Amniotic epithelial cell (primary cell): ENCODE measurements at regions not wholly inside any gene's neighbourhood (a gene's known extent, or its start where the extent isn't known, plus 50 kb on each side); places are given as distances from the start of the nearest gene placed in this dataset.

Experiments
- DNase-seq: peaks from one replicate; pipeline ENCODE4 v3.0.0-alpha.2; 2010; ENCODE audit warnings: low read depth

DNA sequence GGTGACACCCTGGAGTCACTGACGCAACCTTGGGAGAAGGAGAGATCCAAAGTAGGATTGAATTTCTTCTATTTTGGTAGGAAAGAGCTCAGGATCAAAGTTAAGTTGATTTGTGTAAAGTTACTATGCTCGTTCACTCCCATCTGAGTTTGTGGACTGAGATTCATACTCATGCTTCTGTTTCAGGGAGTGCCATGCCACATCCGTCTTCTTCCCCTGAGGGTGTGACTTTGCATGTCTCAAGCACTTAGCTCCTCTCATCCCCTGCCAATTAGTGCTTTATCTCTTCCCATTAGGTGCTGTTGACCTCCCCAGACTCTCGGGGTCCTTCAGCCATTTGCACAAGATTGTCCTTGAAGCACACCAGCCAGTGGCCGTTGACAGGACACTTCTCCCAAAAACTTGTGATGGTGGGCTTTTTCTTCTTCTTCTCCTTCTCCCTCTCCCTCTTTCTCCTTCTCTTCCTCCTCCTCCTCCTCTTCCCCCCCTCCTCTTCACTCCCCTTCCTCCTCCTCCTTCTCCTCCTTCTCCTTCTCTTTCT is 232.2 kb upstream of the KLF4 start:
- DNase-seq: no peak

DNA sequence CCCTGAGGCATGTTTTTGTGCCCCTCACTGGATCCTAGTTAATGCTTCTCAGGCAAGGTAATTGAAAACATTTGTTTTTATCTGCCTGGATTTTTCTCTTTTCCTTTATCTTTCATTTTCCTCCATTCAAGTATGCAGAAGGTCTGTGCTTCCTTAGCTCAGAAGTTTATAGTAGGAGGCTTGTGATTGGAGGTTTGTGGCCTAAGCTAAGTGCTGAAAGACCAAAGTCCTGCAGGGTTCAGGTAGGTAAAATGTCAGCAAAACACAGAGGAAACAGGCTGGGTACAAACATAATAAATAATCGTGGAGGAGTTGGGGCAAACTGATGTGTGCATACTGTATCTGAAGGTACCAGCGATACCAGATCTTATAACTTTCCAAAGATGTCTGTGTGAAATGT is 230.9 kb upstream of the KLF4 start:
- DNase-seq: no peak

DNA sequence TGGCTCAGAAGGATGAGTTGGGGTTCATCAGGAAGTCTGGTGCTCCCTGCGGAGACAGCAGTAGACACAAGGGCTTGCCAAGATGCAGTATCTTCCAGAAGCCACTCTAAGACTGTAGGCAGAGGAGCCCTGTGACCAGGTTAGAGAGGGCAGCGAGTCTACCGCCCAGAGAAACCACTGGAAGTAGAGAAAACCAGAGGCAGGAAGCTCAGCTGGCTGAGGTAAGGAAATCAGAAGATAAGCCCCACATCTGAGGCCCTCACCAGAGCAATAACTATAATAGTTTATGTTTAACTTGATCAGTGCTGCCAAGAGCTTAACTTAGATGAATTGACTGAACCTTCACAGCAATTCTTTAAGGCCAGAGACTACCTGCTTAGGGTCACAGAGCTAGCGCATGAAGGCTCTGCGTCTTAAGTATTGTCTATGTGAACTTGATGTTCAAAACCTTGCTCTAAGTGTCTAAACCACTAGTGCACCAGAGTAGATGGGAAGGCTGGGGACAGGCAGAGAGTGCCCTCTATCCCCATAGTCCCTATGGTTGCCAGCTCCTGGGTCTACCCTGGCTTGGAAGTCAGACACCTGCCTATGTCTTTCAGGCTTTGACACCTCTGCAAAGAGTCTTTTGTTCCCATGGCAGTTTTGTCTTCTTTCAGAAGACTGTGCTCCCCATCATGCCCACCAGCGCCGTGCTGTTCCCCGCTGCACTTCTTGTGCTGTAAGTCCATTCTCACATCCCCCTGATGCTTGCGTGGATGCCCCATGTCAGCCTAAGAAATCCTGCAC is 228.2 kb upstream of the KLF4 start:
- no peak for DNase-seq

DNA sequence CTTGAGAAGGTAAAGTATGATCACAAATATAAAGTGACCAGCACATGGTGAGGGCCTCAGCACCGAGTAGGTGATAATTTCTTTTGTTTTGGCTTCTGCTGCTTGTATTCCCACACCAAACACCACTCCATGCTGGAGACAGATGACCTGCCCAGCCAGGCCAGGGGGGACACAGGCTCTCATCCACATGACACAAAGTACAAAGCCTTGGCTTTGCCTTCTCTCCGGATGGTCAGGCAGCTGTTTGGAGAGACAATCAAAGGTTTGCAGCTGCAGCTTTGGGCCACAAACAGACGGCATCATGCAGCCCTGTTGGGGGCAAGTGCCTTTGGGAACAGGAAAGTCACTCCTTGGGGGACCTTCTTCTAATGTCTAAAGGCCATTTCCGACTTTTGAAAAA is 226.2 kb upstream of the KLF4 start:
- no peak for DNase-seq

DNA sequence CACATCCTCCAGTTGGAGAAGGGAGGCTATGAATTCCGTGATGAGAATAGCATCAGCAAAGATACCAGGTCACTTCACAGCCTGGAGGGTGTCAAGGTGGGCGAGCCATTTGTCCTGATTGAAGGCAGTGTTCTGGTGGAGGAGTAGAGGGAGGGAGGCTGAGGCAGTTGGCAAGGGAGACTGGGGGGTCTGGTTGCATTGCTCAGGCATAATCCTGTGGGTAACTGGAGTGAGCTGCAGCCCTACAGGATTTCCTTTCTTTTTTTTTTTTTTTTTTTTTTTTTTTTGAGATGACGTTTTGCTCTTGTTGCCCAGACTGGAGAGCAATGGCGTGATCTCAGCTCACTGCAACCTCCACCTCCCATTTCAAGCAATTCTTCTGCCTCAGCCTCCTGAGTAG is 223.9 kb upstream of the KLF4 start:
- DNase-seq: no peak

DNA sequence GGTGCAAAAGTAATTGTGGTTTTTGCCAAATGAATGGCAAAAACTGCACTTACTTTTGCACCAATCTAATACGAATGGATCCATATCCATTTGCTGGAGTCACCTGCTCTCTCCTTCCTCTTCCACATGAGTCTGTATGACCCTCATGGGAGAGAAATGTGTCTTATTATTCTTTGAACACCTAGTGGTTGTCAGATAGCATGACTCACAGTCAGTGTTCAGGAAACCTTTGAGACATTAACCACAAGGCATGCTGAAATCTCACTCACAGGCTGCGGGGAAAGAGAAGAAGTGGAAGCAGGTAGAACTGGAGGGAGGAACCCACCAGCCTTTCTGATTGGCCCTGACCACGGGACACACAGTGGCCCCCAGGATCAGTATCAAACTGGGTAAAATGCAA is 222.8 kb upstream of the KLF4 start:
- peak; percentile 84 for DNase-seq

DNA sequence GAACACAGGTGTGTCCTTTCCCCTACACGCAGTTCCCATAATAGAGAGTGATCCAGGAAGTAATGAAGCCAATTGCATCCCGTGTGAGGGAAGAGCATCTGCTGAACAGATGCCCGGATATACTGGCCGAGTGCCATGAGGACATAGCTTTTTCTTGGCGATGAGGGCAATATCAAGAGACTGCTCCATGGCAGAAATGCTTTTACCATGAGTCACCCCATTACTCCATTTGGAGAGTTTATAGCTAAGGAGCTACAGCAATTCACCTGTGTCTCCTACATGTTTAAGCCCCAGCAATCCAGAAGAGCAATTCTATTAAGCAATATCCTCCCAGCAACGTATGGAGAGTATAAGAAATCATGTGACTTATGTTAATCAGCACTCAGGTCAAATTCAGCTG is 222.0 kb upstream of the KLF4 start:
- DNase-seq: peak; percentile 87

DNA sequence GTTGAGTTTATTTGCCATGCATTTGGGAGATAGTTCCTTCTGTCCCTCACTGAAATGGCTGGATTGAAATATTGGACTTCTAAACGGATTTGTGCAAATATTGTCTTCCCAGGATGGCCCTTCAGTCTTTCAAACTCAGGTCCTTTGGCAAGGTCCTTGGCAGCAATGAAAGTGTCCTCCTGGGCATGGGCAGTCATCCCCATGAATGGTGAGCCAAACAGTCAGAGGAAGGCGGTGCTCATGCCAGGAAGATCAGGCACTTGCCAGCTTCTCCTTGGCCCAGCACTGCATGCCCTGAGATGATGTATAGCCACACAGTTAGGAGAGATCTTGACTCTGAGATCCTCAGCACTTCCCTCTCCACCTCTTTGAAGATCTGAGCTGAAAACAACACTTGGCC is 221.4 kb upstream of the KLF4 start:
- no peak for DNase-seq

DNA sequence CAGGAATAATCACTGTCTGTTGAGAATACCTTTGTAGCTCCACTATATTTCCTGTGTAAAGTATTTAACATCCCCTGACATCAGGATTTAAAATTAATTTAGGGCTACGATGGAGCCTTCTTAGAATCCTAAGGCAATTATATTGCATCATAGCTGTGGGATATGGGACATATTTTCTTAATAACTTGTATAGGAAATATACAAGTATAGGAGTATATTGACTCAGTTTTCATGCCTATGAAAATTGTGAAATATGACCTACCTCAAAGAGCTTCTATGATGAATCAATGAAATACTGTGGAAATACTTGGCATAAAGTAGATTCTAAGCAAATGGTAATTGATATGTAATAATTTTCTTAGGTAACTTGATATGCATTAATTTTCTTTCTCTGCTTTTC is 221.0 kb upstream of the KLF4 start:
- no peak for DNase-seq

DNA sequence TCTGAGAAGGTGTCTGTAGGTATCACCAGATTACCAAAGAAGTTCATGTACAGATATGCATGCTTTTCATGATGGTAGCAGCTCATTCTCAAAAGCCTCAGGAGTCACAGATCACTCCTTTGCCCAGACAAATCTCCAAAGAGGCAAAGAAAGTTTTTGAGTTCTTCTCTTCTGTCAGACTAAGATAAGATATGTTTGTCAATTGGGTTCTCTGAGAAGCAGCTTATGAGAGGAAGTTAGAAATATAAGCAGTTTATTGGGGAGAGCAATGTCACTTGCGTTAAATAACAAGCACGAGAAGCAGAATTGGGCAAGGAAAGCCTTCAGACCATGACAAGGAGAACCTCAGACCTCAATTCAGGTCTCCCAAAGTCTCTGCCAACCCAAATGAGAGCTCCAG is 219.2 kb upstream of the KLF4 start:
- no peak for DNase-seq

DNA sequence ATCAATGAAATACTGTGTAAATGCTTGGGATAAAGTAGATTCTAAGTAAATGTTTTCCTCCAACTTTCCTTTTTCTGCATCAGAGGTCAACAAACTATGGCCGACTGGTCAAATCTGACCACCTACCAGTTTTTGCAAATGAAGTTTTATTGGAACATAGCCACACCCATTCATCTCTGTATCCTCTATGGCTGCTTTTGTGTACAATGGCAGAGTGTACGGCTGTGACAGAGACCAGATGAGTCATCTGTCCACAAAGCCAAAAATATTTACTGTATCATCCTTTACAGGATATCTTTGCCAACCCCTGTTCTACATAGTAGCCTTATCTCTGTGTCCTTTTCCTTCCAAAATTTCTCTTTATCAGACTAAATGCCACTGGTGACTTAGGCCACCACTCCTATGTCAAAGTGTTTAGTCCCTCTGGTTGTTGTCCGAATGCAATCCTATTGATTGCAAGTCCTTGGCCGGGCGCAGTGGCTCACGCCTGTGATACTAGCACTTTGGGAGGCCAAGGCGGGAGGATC is 218.4 kb upstream of the KLF4 start:
- DNase-seq: peak; percentile 51

DNA sequence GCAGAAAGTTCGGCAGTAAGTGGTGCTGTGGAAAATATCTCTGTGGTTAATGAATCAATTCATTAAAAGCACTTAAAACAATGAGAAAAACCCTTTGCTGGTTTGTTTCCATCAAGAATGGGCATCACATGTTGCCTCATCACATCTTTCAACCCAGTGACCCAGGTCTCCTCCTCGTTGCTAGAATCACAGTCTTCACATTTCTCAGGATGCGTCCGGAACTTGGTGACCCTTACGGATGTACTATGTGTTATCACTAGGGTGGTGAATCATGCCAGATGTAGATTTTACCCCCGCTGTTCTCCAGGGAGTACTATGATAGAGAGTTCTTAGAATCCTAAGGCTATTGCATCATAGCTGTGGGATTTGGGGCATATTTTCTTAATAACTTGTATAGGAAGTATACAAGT is 217.9 kb upstream of the KLF4 start:
- DNase-seq: peak; percentile 100

DNA sequence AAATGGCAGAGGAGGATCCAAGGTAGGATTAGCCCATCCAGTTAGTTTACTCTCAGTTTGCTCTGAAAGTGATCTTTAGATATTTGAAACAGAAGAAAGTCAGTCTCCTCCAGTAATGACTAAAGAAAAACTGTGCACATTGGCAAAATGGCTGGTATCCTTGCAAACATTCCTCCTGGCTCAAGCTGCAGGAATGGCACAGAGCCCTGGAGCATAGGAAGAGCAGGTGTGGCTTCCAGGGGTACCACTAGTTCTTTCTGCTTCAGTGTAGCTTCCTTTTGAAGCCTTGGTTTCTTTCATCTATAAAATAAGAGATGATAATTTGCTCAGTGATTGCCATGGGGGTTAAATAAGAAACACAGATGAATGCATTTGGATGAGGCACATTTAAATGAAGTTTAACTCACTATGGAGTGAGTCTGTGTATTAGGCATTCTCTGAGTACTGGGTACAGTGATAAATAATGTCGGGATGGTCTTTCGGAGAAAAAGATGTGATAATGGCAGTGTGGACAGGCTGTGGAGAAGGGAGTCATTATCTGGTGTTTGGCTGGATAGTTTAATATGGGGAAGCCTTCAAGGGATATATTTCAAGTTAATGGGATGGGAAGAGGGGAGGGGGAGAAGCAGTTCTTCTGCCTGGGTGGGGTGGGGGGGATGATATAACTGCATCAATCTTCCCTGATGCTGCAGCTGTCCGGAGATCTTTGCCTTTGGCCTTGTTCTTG is 217.3 kb upstream of the KLF4 start:
- no peak for DNase-seq

DNA sequence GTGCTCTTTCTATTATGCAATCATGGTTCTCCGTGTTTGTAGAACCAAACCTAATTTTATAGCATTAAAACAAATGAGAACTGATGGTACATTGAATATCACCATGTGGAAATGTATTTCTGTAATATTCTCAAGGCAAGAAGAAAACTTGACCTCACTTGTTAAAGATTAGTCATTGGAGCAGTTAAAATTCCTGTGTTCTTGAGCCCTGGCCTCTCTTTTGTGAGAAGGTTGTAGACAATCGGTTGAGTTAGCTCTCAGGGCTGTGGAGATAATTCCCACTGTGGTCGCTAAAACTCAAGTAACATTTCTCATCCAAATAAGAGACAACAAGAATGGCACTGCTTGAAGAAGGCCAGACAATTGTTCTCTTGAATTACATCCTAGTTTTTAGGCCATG is 216.0 kb upstream of the KLF4 start:
- DNase-seq: peak; percentile 49

DNA sequence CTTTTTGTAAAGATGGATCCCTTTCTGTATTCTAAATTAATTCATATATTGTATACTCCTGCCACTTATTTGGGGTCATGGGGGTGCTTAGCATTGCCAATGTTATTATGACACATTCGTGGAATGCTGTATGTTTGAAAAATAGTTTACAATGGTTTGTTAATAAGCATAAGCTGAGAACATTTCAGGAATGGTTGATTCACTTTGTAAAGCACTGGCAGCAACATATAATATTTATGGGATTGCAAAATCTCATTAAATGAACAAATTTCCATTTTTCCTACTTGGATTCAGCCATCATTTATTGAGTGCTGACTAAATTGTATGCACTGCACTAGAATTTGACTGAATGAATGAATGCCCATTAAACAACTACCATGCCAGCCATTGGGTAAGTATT is 215.2 kb upstream of the KLF4 start:
- peak; percentile 34 for DNase-seq

DNA sequence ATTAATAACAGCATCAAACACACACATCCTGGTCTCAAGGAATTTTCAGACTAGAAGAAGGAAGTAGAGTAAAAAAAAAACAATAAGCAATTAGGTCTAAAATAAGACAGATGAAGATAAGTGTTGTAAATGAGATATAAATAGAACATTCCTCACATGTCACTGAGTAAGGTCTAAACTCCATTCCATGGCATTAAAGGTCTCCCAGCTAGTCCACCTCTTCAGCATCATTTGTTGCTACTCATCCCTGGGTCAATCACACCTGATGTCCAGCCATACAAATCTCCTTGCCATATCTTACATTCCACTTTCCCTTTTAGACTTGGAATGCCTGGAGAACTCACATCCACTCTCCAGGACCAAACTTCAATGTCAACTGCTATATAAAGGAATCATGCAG is 214.1 kb upstream of the KLF4 start:
- no peak for DNase-seq

DNA sequence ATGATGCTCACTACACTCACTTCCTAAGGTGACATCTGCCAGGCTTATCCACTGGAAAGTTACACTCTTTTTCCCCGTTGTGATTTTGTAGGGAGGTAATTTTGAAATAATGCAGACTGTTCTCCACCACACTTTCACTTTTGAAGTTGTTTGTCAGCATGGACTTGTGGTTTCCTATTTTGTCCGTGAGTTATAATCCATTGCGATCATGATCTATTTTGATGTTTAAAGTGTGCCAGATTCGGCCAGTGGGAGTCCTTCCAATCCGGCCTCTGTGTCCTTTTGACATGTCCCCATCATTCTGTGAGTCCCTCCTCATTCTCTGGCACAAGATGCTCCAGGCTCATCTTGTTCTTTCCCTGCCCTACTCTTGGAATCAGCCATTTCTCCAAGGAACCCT is 211.3 kb upstream of the KLF4 start:
- DNase-seq: no peak

DNA sequence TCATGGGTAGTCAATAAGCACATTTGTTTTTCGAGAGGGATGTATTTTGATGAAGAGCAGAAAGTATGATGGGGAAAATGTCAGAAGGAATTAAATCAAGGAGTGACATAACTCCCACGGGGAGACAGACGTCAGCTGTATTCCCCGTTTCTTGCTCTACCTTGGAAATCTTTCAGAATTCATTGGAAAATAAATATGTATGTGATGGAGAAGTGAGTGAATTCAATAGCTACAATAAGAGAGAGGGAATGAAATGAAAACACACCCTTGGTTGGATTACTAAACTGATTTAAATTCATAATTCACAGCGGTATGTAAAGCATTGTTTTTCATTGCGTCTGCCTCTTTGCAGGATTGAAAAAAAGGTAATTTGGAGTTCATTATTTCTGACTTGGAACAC is 209.7 kb upstream of the KLF4 start:
- DNase-seq: no peak

DNA sequence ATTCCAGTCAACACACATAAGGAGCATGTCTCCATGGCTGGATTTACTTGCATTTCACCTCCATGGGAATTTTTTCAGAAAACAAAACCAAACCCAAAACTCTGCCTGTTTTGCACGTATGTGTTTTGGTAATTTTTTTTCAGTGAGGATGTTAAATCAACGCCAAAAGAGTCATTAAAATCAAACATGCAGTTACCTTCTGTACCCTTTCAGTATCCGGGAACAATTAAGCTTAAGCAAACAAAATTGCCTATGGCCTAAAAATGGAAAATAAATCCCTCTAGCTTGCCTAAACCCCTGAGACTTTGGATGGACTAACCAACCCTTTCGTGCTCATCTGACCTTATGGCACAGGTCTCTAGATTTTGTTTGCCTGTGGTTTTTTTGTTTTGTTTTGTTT is 209.2 kb upstream of the KLF4 start:
- no peak for DNase-seq

DNA sequence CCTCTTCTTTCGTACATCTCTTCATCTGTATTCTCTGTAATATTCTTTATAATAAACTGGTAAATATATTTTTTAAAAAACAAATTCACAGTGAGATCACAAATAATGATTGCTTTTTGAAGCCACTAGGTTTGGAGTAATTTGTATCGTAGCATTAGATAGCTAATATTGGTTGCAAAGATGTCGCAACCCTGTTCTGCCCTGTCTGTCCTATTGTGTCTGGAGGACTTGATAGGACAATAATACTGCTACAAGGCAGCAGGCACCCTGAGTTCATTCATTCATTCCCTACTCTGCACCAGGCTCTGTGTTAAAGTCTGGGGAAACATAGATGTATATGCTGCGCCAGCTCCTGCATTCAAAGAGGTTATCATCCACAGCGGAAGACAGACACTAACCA is 206.7 kb upstream of the KLF4 start:
- DNase-seq: no peak

DNA sequence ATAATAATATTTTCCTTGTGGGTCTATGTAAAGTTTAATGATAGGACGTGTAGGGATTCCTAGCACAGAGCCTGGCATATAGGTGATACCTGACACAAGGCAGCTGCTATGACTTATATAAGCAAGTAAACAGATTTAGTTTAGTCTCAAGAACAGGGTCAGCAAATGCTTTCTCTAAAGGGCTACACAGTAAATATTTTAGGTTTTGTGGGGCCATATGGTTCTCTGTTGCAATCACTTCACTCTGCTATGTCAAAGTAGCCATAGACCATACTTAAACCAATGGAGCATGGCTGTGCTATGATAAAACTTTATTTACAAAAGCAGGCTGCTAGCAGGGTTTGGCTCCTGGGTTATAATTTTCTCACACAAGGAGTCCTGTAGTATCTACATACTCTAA is 204.8 kb upstream of the KLF4 start:
- peak; percentile 31 for DNase-seq

DNA sequence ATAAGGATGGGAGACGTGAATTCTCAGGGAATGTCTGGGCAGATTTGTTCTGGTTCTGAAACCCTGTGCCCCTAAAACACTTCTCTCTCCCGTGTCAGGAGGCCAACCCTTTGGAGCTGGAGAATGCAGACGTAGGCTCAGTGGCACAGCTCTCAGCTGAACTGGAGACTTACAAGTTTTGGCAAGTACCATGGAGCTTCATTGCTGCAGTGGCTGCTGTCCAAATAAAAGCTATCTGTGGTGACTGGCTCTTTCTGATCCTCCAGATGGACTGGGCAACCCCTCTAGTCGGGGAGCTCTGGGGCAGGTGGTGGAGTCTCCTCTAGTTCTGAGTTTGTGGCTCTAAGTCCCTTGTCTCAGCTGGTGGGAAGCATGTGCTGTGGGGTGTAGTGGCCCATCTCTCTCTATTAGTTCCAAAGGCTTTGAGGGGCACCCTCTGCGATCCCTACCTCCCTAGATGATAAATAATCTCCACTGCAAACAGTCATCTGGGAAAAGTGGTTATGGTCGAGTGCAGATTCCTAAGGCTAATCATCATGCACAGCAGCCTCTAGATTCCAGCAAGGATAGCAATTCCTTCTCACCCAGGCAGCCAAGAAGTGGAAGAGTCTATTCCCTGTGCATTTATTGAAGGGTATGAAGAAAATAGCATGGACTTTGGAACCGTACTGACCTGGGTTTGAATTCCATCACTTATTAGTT is 204.2 kb upstream of the KLF4 start:
- DNase-seq: peak; percentile 81

DNA sequence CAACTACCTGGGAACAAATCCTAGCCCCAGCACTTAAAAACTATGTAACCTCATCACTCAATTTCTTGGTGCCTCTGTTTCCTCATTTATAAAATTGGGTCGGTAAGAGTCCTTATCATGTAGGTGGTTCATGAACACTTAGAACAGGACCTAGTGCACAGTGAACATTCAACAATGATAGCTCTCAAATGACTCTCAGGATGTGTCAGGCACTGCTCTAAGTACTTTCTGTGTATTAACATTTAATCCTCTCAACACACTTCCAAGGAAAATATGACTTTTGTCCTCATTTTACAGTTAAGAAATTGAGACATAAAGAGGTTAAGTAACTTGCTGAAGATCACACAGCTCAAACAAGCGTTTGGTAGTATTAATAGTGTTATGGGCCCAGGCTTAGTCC is 202.1 kb upstream of the KLF4 start:
- no peak for DNase-seq
